ENCODE measurements at regions not wholly inside any gene's neighbourhood (a gene's known extent, or its start where the extent isn't known, plus 50 kb on each side); places are given as distances from the start of the nearest gene placed in this dataset.
"Not testable (repeated sequence)": the region's sequence is repeated elsewhere in the genome, so short reads cannot be mapped to it uniquely, and the experiment has no call there.

DNA sequence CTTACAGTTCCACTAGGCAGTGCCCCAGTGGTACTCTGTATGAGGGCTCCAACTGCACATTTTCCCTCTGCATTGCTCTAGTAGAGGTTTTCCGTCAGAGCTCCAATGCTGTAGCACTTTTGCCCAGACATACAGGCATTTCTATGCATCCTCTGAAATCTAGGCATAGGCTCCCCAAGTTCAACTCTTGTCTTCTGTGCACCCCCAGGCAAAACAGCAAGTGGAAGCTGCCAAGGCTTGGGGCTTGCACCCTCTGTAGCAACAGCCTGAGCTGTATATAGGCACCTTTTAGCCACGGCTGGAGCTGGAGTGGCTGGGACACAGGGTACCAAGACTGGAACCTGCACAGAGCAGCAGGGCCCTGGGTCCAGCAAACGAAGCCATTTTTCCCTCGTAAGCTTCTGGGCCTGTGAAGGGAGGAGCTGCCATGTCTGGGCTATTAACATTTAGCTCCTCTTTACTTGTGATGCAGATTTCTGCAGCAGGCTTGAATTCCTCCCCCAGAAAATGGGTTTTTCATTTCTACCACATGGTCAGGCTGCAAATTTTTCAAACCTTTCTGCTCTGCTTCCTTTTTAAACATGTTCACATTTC, 596.2 kb upstream of the ADGRB3 start:
- Mint-ChIP-seq H3K36me3 (no peaks in the 10 kb centered on the region), H3K9me3 (peaks cover 0 to 18% (median 4%) of the 10 kb centered on the region in 8 donors), H3K27me3 (no peaks in the 10 kb centered on the region), H3K27ac (no peak overlapping the region), H3K4me1 (peaks cover 0 to 1% (median 0%) of the 10 kb centered on the region in 4 donors), H3K4me3 (no peak overlapping the region)
- no peak for DNase-seq
- Histone ChIP-seq H3K27ac (ENCODE audit: low read depth, low read length) (no peak overlapping the region), H3K36me3 (ENCODE audit: insufficient read depth, low read length) (no peaks in the 10 kb centered on the region), H3K27me3 (ENCODE audit: insufficient read depth, low read length) (no peaks in the 10 kb centered on the region), H3K4me3 (ENCODE audit: low read length in 2 of 2) (no peak overlapping the region), H3K9me3 (ENCODE audit: control insufficient read depth in 1 of 2, low read length in 2 of 2) (no peaks in the 10 kb centered on the region), H3K4me1 (ENCODE audit: insufficient read depth, low read length) (no peaks in the 10 kb centered on the region)
- CTCF ChIA-PET (ENCODE audit: partially characterized antibody): no interaction called here
- intact Hi-C loops (cut with micrococcal nuclease): no loop called here
- POLR2A ChIA-PET (ENCODE audit: partially characterized antibody): no interaction called here

- no peak overlapping the region for H3K4me3 ChIP-seq (ENCODE audit: low read length in 2 of 2)
- intact Hi-C loops (cut with micrococcal nuclease): no loop called here
- H3K9me3 Mint-ChIP-seq: peaks cover 0 to 8% (median 4%) of the 10 kb centered on the region in 8 donors
- H3K9me3 ChIP-seq (ENCODE audit: control insufficient read depth in 1 of 2, low read length in 2 of 2): no peaks in the 10 kb centered on the region
- H3K27ac Mint-ChIP-seq: no peak overlapping the region
- no peaks in the 10 kb centered on the region for H3K36me3 ChIP-seq (ENCODE audit: insufficient read depth, low read length)
- no peak for DNase-seq
- H3K27ac ChIP-seq (ENCODE audit: low read depth, low read length): no peak overlapping the region
- POLR2A ChIA-PET (ENCODE audit: partially characterized antibody): no interaction called here
- H3K4me1 Mint-ChIP-seq: no peaks in the 10 kb centered on the region
- no peaks in the 10 kb centered on the region for H3K27me3 ChIP-seq (ENCODE audit: insufficient read depth, low read length)
- no peaks in the 10 kb centered on the region for H3K4me1 ChIP-seq (ENCODE audit: insufficient read depth, low read length)
- no peaks in the 10 kb centered on the region for H3K36me3 Mint-ChIP-seq
- no peak overlapping the region for H3K4me3 Mint-ChIP-seq
- H3K27me3 Mint-ChIP-seq: no peaks in the 10 kb centered on the region
- CTCF ChIA-PET (ENCODE audit: partially characterized antibody): no interaction called here
These were observed 602.9 kb upstream of the ADGRB3 start for GRCh38 chr6:68032217-68032616.

DNA sequence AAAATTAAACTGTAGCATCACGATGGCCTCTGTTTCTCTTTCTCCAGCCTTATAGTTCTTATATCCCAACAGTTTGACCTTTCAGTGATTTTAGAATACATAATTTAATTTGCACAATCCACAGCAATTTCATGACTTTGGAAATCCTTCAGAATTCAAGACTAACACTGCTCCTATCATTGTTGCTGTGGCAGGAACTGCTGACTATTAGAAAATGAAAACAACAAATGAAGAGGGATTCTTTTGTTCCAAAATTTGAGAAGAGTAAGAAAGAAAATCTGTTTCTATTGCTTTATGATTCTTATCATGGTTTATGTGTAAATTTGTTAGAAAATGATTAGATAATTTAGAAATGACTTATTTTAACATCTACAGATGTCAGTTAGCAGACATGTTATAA, 604.0 kb upstream of the ADGRB3 start:
- Mint-ChIP-seq H3K27me3 (no peaks in the 10 kb centered on the region), H3K36me3 (no peaks in the 10 kb centered on the region), H3K27ac (no peak overlapping the region), H3K4me1 (no peaks in the 10 kb centered on the region), H3K4me3 (no peak overlapping the region), H3K9me3 (peaks cover 0 to 6% (median 2%) of the 10 kb centered on the region in 8 donors)
- POLR2A ChIA-PET (ENCODE audit: partially characterized antibody): no interaction called here
- Histone ChIP-seq H3K9me3 (ENCODE audit: control insufficient read depth in 1 of 2, low read length in 2 of 2) (no peaks in the 10 kb centered on the region), H3K27ac (ENCODE audit: low read depth, low read length) (no peak overlapping the region), H3K4me1 (ENCODE audit: insufficient read depth, low read length) (no peaks in the 10 kb centered on the region), H3K36me3 (ENCODE audit: insufficient read depth, low read length) (no peaks in the 10 kb centered on the region), H3K4me3 (ENCODE audit: low read length in 2 of 2) (no peak overlapping the region), H3K27me3 (ENCODE audit: insufficient read depth, low read length) (no peaks in the 10 kb centered on the region)
- no peak for DNase-seq
- intact Hi-C loops (cut with micrococcal nuclease): no loop called here
- CTCF ChIA-PET (ENCODE audit: partially characterized antibody): no interaction called here

- Histone ChIP-seq H3K9me3 (ENCODE audit: control insufficient read depth in 1 of 2, low read length in 2 of 2) (no peaks in the 10 kb centered on the region), H3K4me1 (ENCODE audit: insufficient read depth, low read length) (no peaks in the 10 kb centered on the region), H3K4me3 (ENCODE audit: low read length in 2 of 2) (no peak overlapping the region), H3K27me3 (ENCODE audit: insufficient read depth, low read length) (no peaks in the 10 kb centered on the region), H3K36me3 (ENCODE audit: insufficient read depth, low read length) (no peaks in the 10 kb centered on the region), H3K27ac (ENCODE audit: low read depth, low read length) (no peak overlapping the region)
- H3K27ac Mint-ChIP-seq: no peak overlapping the region
- H3K27me3 Mint-ChIP-seq: no peaks in the 10 kb centered on the region
- DNase-seq: no peak
- ChIA-PET POLR2A (ENCODE audit: partially characterized antibody) (no interaction called here), CTCF (ENCODE audit: partially characterized antibody) (no interaction called here)
- H3K9me3 Mint-ChIP-seq: peaks cover 0 to 12% (median 4%) of the 10 kb centered on the region in 8 donors
- intact Hi-C loops (cut with micrococcal nuclease): no loop called here
- H3K36me3 Mint-ChIP-seq: peaks cover 0 to 3% of the 10 kb centered on the region in 2 donors
- H3K4me1 Mint-ChIP-seq: no peaks in the 10 kb centered on the region
- no peak overlapping the region for H3K4me3 Mint-ChIP-seq
These were observed 608.6 kb upstream of the ADGRB3 start for GRCh38 chr6:68026483-68026882.

- Histone ChIP-seq H3K36me3 (ENCODE audit: insufficient read depth, low read length) (no peaks in the 10 kb centered on the region), H3K4me3 (ENCODE audit: low read length in 2 of 2) (no peak overlapping the region), H3K27ac (ENCODE audit: low read depth, low read length) (no peak overlapping the region), H3K9me3 (ENCODE audit: control insufficient read depth in 1 of 2, low read length in 2 of 2) (no peaks in the 10 kb centered on the region), H3K4me1 (ENCODE audit: insufficient read depth, low read length) (no peaks in the 10 kb centered on the region), H3K27me3 (ENCODE audit: insufficient read depth, low read length) (no peaks in the 10 kb centered on the region)
- peaks cover 0 to 3% of the 10 kb centered on the region in 2 donors for H3K36me3 Mint-ChIP-seq
- H3K4me1 Mint-ChIP-seq: no peaks in the 10 kb centered on the region
- no peak for DNase-seq
- ChIA-PET CTCF (ENCODE audit: partially characterized antibody) (no interaction called here), POLR2A (ENCODE audit: partially characterized antibody) (no interaction called here)
- no peak overlapping the region for H3K4me3 Mint-ChIP-seq
- H3K27ac Mint-ChIP-seq: no peak overlapping the region
- peaks cover 0 to 13% (median 4%) of the 10 kb centered on the region in 8 donors for H3K9me3 Mint-ChIP-seq
- intact Hi-C loops (cut with micrococcal nuclease): no loop called here
- no peaks in the 10 kb centered on the region for H3K27me3 Mint-ChIP-seq
These were observed 609.3 kb upstream of the ADGRB3 start for GRCh38 chr6:68025764-68026163.

GRCh38 chr6:68024570-68025269, 610.4 kb upstream of the ADGRB3 start:
- Mint-ChIP-seq H3K27ac (no peak overlapping the region), H3K36me3 (peaks cover 0 to 3% of the 10 kb centered on the region in 2 donors), H3K9me3 (peaks cover 0 to 17% (median 4%) of the 10 kb centered on the region in 8 donors), H3K27me3 (no peaks in the 10 kb centered on the region), H3K4me3 (no peak overlapping the region), H3K4me1 (no peaks in the 10 kb centered on the region)
- no peak for DNase-seq
- H3K9me3 ChIP-seq (ENCODE audit: control insufficient read depth in 1 of 2, low read length in 2 of 2): no peaks in the 10 kb centered on the region
- H3K36me3 ChIP-seq (ENCODE audit: insufficient read depth, low read length): no peaks in the 10 kb centered on the region
- H3K27ac ChIP-seq (ENCODE audit: low read depth, low read length): no peak overlapping the region
- POLR2A ChIA-PET (ENCODE audit: partially characterized antibody): no interaction called here
- CTCF ChIA-PET (ENCODE audit: partially characterized antibody): no interaction called here
- no peaks in the 10 kb centered on the region for H3K4me1 ChIP-seq (ENCODE audit: insufficient read depth, low read length)
- no peaks in the 10 kb centered on the region for H3K27me3 ChIP-seq (ENCODE audit: insufficient read depth, low read length)
- intact Hi-C loops (cut with micrococcal nuclease): no loop called here
- no peak overlapping the region for H3K4me3 ChIP-seq (ENCODE audit: low read length in 2 of 2)

GRCh38 chr6:68022968-68023367, 612.1 kb upstream of the ADGRB3 start:
- H3K27me3 ChIP-seq (ENCODE audit: insufficient read depth, low read length); H3K36me3 Mint-ChIP-seq; H3K4me1 Mint-ChIP-seq; DNase-seq; H3K4me3 ChIP-seq (ENCODE audit: low read length in 2 of 2); H3K4me1 ChIP-seq (ENCODE audit: insufficient read depth, low read length); H3K9me3 ChIP-seq (ENCODE audit: control insufficient read depth in 1 of 2, low read length in 2 of 2); CTCF ChIA-PET (ENCODE audit: partially characterized antibody); POLR2A ChIA-PET (ENCODE audit: partially characterized antibody); H3K27me3 Mint-ChIP-seq; H3K36me3 ChIP-seq (ENCODE audit: insufficient read depth, low read length); intact Hi-C loops (cut with micrococcal nuclease); H3K27ac ChIP-seq (ENCODE audit: low read depth, low read length); H3K4me3 Mint-ChIP-seq; H3K27ac Mint-ChIP-seq: not testable (repeated sequence)
- peaks cover 0 to 15% (median 4%) of the 10 kb centered on the region in 8 donors for H3K9me3 Mint-ChIP-seq
